Bronchial epithelial cell (primary cell): ENCODE measurements at regions not wholly inside any gene's neighbourhood (a gene's known extent, or its start where the extent isn't known, plus 50 kb on each side); places are given as distances from the start of the nearest gene placed in this dataset.
A peak's percentile ranks its signal among the peaks of the same experiment; 100 is the strongest.

Source experiments
- DNase-seq: peaks from one replicate; pipeline ENCODE4 v3.0.0-alpha.2; 2010; ENCODE audit warnings: low read depth
- FAIRE-seq: peaks from 2 replicates; lab custom pipeline; 2011; peaks lifted over from hg19 to GRCh38; lab: Jason Lieb, UNC
- H3K27me3 ChIP-seq: 2 replicates; pipeline ENCODE4 v1.5.1; 2011; ENCODE audit warnings: low read length; ENCODE audit not compliant: control insufficient read depth, insufficient read depth
- H3K36me3 ChIP-seq: 2 replicates; pipeline ENCODE4 v1.5.1; 2011; ENCODE audit warnings: low read length; ENCODE audit not compliant: control insufficient read depth, insufficient read depth
- H3K4me3 ChIP-seq: 2 replicates; pipeline ENCODE4 v1.5.1; 2011; ENCODE audit warnings: mild to moderate bottlenecking, low read depth, low read length, control low read depth
- TF ChIP-seq, protein P1 (sequence below): IDR thresholded peaks from 2 replicates; pipeline ENCODE4 v1.5.1; 2011; ENCODE audit warnings: mild to moderate bottlenecking, moderate library complexity, low read length, control low read depth, inconsistent platforms; ENCODE audit not compliant: insufficient read depth, severe bottlenecking

DNA sequence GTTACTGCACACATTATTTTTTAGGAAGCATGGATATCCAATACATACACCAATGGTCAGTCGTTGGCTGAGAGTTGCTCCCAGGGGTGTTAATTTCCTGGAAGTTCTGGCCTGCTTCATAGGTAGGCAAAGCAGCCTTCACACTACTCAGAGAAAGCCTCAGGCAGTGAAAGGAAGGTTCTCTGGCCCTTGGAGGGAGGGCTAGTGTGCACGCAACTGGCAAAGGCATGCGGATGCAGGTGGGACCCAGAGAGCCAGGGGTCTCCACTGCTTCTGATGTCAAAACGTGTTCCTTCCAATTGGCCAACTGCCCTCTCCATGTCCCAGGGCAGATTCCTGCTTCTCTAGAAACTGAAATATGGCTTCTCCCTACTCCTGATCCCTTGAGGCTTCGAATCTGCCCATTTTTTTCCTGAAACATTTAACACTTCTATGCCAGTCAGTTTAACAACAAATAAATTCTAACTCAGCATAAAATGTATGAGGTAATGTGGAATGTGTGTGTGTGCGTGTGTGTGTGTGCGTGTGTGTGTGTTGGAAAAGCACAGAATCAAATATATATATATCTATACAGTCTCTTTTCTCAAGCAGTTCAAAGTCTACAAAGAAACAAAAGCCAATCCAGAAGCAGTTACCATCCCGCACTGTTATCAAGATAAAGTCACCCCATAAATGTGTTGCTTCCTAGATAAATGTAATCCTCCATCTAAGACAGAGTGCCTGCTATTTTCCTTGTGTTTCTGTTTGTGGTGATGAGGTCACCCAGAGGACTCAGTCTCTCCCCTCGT, 94.0 kb upstream of the HIVEP1 start:
- TF ChIP-seq, protein P1, sequence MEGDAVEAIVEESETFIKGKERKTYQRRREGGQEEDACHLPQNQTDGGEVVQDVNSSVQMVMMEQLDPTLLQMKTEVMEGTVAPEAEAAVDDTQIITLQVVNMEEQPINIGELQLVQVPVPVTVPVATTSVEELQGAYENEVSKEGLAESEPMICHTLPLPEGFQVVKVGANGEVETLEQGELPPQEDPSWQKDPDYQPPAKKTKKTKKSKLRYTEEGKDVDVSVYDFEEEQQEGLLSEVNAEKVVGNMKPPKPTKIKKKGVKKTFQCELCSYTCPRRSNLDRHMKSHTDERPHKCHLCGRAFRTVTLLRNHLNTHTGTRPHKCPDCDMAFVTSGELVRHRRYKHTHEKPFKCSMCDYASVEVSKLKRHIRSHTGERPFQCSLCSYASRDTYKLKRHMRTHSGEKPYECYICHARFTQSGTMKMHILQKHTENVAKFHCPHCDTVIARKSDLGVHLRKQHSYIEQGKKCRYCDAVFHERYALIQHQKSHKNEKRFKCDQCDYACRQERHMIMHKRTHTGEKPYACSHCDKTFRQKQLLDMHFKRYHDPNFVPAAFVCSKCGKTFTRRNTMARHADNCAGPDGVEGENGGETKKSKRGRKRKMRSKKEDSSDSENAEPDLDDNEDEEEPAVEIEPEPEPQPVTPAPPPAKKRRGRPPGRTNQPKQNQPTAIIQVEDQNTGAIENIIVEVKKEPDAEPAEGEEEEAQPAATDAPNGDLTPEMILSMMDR, result no peak
- no peaks in the 10 kb centered on the region for H3K27me3 ChIP-seq
- no peak overlapping the region for H3K4me3 ChIP-seq
- DNase-seq, result peak; percentile 39
- no peaks in the 10 kb centered on the region for H3K36me3 ChIP-seq
- peak; percentile 32 for FAIRE-seq

DNA sequence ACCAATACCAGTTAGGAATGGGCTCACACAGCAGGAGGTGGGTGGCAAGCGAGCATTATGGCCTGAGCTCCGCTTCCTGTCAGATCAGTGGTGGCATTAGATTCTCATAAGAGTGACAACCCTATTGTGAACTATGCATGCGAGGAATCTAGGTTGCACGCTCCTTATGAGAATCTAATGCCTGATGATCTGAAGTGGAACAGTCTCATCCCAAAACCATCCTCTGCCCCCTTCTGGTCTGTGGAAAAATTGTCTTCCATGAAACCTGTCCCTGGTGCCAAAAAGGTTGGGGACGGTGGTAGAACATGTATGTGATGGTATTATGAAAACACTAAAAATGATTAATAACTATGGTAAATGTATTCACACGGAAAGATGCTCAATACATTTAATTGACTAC, 99.7 kb upstream of the HIVEP1 start:
- Histone ChIP-seq H3K36me3 (no peaks in the 10 kb centered on the region), H3K27me3 (no peaks in the 10 kb centered on the region), H3K4me3 (no peak overlapping the region)
- TF ChIP-seq, protein P1, result no peak
- no peak for DNase-seq
- FAIRE-seq, result no peak

DNA sequence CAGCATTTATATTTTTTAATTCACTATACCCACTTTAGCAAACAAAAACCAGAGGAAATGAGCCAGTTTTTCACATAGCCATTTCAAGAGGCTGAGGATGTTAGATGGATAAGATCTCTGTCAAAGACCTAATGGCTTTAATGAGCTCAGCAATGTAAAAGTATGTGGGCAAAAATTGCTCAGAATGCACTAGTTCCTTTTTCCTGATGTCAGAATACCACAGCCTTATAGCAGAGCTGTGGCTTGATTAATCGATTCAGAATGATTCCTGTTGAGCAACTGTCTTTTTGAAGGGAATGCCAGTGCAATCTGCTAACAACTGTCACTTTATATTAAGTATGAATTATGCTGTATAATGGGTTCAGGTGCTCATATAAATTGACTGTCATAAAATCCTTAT, 100.6 kb upstream of the HIVEP1 start:
- FAIRE-seq, result no peak
- DNase-seq, result no peak
- H3K36me3 ChIP-seq, result no peaks in the 10 kb centered on the region
- H3K4me3 ChIP-seq, result no peak overlapping the region
- no peaks in the 10 kb centered on the region for H3K27me3 ChIP-seq
- TF ChIP-seq, protein P1, result no peak

DNA sequence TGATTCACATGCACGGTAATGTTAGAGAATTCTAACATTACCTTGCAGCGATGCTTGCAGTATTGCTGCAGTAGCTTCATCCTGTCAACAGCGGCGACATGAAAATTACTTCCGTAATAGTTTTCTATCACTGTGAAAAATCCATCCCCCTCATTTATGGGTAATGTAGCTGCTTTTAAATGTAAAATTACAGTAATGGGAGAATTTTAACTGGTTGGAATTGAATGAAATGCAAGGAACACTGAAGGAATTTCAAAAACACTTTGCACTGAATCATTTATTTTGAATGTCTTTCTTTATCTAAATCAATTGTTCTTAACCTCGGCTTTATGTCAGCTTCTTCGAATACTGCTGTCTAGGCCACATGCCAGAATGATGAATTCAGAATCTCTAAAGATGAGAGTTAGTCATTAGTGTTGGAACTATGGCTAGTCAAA, 102.4 kb upstream of the HIVEP1 start:
- no peaks in the 10 kb centered on the region for H3K27me3 ChIP-seq
- TF ChIP-seq, protein P1, result no peak
- FAIRE-seq, result no peak
- H3K4me3 ChIP-seq, result no peak overlapping the region
- no peaks in the 10 kb centered on the region for H3K36me3 ChIP-seq
- peak; percentile 29 for DNase-seq

DNA sequence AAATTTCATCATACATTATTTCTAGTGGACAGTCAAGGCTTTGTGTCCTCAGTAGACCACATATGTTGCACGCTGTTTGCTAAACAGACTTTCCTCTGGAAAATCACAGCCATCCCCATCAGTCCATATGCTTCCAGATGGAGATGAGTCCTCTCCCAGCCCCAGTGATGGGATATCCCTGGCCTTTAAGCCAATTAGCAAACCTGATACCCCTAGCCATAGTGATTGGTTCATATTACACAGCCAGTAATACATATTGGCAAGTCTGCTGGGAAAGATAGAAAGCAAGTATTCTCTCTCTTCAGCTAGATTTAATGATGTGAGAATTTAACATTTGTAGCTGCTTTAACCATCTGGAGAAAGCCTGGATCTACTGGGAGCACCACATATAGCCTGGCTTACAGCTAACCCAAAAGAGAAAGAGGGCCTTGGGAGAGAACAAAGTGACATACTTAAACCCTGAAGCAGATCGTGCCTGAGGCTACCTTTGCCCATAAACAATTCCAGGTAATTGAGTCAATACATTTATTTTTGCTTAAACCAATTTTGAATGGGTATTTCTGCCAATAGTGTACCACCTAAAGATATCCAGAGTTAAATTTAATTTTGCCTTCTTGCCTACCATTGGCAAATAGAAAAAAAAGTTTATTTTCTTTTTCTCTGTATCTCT, 103.5 kb upstream of the HIVEP1 start:
- Histone ChIP-seq H3K27me3 (no peaks in the 10 kb centered on the region), H3K4me3 (no peak overlapping the region), H3K36me3 (no peaks in the 10 kb centered on the region)
- TF ChIP-seq, protein P1, result no peak
- FAIRE-seq (no peak), DNase-seq (no peak)
